GM23338 (cell line): ENCODE measurements at regions not wholly inside any gene's neighbourhood (a gene's known extent, or its start where the extent isn't known, plus 50 kb on each side); places are given as distances from the start of the nearest gene placed in this dataset.

Source experiments
- ATAC-seq: fragments of 200-7000 bp; cut with Tn5 transposase; 3 replicates; pipeline ENCODE4 v1.9.1; 2020
- DNase-seq: peaks from one replicate; pipeline ENCODE4 v3.0.0-alpha.2; 2015; ENCODE audit warnings: low spot score
- H2AFZ ChIP-seq: fragments of 200-600 bp; sonication (generic); 2 replicates; pipeline ENCODE4 v1.8.0; 2016; ENCODE audit warnings: antibody characterized with exemption, mild to moderate bottlenecking, moderate library complexity
- H3F3A ChIP-seq: fragments of 200-600 bp; sonication (generic); replicated peaks from 2 replicates; pipeline ENCODE4 v1.8.0; 2017; ENCODE audit warnings: antibody characterized with exemption, mixed run types, low read depth
- H3K27ac ChIP-seq: fragments of 200-600 bp; sonication (generic); 2 replicates; pipeline ENCODE4 v1.6.1; 2016; ENCODE audit warnings: low read depth
- H3K27me3 ChIP-seq: fragments of 200-600 bp; sonication (generic); 2 replicates; pipeline ENCODE4 v1.8.0; 2016; ENCODE audit warnings: mild to moderate bottlenecking, mixed run types, moderate library complexity; ENCODE audit not compliant: insufficient read depth
- H3K36me3 ChIP-seq: fragments of 200-600 bp; sonication (generic); 2 replicates; pipeline ENCODE4 v1.8.0; 2016; ENCODE audit warnings: mild to moderate bottlenecking; ENCODE audit not compliant: insufficient read depth
- H3K4me1 ChIP-seq: fragments of 200-600 bp; sonication (generic); 2 replicates; pipeline ENCODE4 v1.8.0; 2016; ENCODE audit warnings: mild to moderate bottlenecking, moderate library complexity; ENCODE audit not compliant: insufficient read depth
- H3K4me2 ChIP-seq: fragments of 200-600 bp; sonication (generic); 2 replicates; pipeline ENCODE4 v1.7.1; 2017; ENCODE audit warnings: mixed run types
- H3K4me3 ChIP-seq: fragments of 200-600 bp; sonication (generic); 2 replicates; pipeline ENCODE4 v1.6.1; 2016; ENCODE audit warnings: mixed run types
- H3K79me2 ChIP-seq: fragments of 200-600 bp; sonication (generic); replicated peaks from 2 replicates; pipeline ENCODE4 v1.8.0; 2017; ENCODE audit warnings: mild to moderate bottlenecking; ENCODE audit not compliant: insufficient read depth
- H3K9me2 ChIP-seq: fragments of 200-600 bp; sonication (generic); 2 replicates; pipeline ENCODE4 v1.8.0; 2017; ENCODE audit not compliant: insufficient read depth
- H4K20me1 ChIP-seq: fragments of 200-600 bp; sonication (generic); replicated peaks from 2 replicates; pipeline ENCODE4 v1.8.0; 2017; ENCODE audit warnings: mild to moderate bottlenecking; ENCODE audit not compliant: insufficient read depth
- H3K27ac Mint-ChIP-seq: 2 replicates; pipeline ENCODE4 v1.8.0; 2020; ENCODE audit warnings: inconsistent platforms, mild to moderate bottlenecking, moderate library complexity, mixed read lengths
- H3K27me3 Mint-ChIP-seq: 3 replicates; pipeline ENCODE4 v1.8.0; 2022; ENCODE audit warnings: low read depth, mild to moderate bottlenecking, moderate library complexity, mixed read lengths, inconsistent platforms; ENCODE audit not compliant: insufficient read depth, poor library complexity
- H3K36me3 Mint-ChIP-seq: 3 replicates; pipeline ENCODE4 v1.8.0; 2021; ENCODE audit warnings: low read depth, mild to moderate bottlenecking, inconsistent platforms, moderate library complexity, mixed read lengths
- H3K4me1 Mint-ChIP-seq: 3 replicates; pipeline ENCODE4 v1.8.0; 2020; ENCODE audit warnings: mild to moderate bottlenecking, inconsistent platforms, mixed read lengths
- H3K4me3 Mint-ChIP-seq: 3 replicates; pipeline ENCODE4 v1.8.0; 2021; ENCODE audit warnings: moderate library complexity, mild to moderate bottlenecking, inconsistent platforms, mixed read lengths
- H3K9me3 Mint-ChIP-seq: 3 replicates; pipeline ENCODE4 v1.8.0; 2020; ENCODE audit warnings: moderate library complexity, mild to moderate bottlenecking, inconsistent platforms, mixed read lengths
- CREB1 ChIP-seq: fragments of 250-450 bp; sonication (Bioruptor Pico); IDR thresholded peaks from 2 replicates; pipeline ENCODE4 v1.5.0; 2020; ENCODE audit warnings: low read depth, mild to moderate bottlenecking, moderate library complexity
- EZH2 ChIP-seq: fragments of 200-600 bp; sonication (generic); IDR thresholded peaks from one replicate; pipeline ENCODE4 v1.8.0; 2017; ENCODE audit warnings: antibody characterized with exemption, mild to moderate bottlenecking, low read depth; ENCODE audit not compliant: unreplicated experiment
- EZH2phosphoT487 ChIP-seq: fragments of 200-600 bp; sonication (generic); IDR thresholded peaks from one replicate; pipeline ENCODE4 v1.8.1; 2018; ENCODE audit warnings: antibody characterized with exemption; ENCODE audit not compliant: unreplicated experiment
- JUNB ChIP-seq: IDR thresholded peaks from one replicate; pipeline ENCODE4 v1.6.1; 2016; ENCODE audit warnings: antibody characterized with exemption; ENCODE audit not compliant: unreplicated experiment
- NANOG ChIP-seq: IDR thresholded peaks from 2 replicates; pipeline ENCODE4 v1.6.1; 2016; ENCODE audit warnings: antibody characterized with exemption, borderline replicate concordance
- POLR2AphosphoS5 ChIP-seq: IDR thresholded peaks from 2 replicates; pipeline ENCODE4 v1.6.1; 2016; ENCODE audit warnings: antibody characterized with exemption, low read depth
- STAT1 ChIP-seq: IDR thresholded peaks from one replicate; pipeline ENCODE4 v1.6.1; 2016; ENCODE audit warnings: antibody characterized with exemption; ENCODE audit not compliant: unreplicated experiment
- ZNF114 ChIP-seq: fragments of 250-450 bp; sonication (Bioruptor Pico); IDR thresholded peaks from 2 replicates; pipeline ENCODE4 v1.5.0; 2020; ENCODE audit warnings: mild to moderate bottlenecking, moderate library complexity
- ZNF331 ChIP-seq: fragments of 250-450 bp; sonication (Bioruptor Pico); IDR thresholded peaks from 2 replicates; pipeline ENCODE4 v1.5.0; 2020; ENCODE audit warnings: low read depth, mild to moderate bottlenecking, moderate library complexity
- TF ChIP-seq, protein P1 (sequence below): fragments of 250-450 bp; sonication (Bioruptor Pico); IDR thresholded peaks from 2 replicates; pipeline ENCODE4 v1.5.0; 2020; ENCODE audit warnings: mild to moderate bottlenecking, moderate library complexity
- TF ChIP-seq, protein P2 (sequence below): IDR thresholded peaks from one replicate; pipeline ENCODE4 v1.6.1; 2018; ENCODE audit warnings: antibody characterized with exemption; ENCODE audit not compliant: unreplicated experiment
- TF ChIP-seq, protein P3 (sequence below), 2 experiments: fragments of 200-600 bp in 1 of 2; sonication (generic) in 1 of 2; conservative IDR thresholded peaks; 2 replicates each; pipeline versions ENCODE4 v1.5.1 to v1.6.1; 2016 to 2017; ENCODE audit warnings: antibody characterized with exemption in 2 of 2, low read depth in 2 of 2, mild to moderate bottlenecking in 2 of 2, moderate library complexity in 1 of 2
- TF ChIP-seq, protein P4 (sequence below): IDR thresholded peaks from 2 replicates; pipeline ENCODE4 v1.6.1; 2016; ENCODE audit warnings: antibody characterized with exemption

DNA sequence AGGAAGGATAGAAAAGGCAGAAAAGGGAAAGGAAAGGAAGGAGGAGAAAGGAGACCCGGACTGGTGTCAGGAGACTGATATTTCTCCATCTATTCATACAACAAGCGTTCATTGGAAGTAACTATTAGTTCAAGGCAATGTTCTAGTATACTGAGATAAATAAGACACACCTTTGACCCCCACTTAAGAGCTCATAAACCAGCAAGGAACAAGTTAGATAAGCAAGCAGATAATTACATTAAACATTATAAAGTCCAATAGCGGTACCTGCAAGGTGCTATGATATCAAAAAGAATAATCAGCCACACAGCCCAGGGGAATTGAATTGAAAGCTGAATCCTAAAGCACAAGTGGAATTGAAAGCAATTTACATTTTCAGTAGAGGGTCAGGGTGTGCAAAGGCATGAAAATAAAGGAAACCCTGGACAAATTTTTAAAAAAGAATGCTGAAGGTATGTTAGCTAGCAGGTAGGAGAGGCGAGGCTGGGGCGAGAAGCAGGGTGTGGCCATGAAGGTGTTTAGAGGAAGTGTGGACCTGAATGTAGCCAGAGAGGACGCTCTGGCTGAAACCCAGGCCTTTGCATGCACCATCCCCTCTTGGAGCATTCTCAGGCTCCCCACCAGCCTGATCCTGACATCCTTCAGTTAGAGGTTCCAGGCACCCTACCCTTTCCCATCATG is 200.0 kb downstream of the SETD4 start (continued):
- TF ChIP-seq, protein P1, sequence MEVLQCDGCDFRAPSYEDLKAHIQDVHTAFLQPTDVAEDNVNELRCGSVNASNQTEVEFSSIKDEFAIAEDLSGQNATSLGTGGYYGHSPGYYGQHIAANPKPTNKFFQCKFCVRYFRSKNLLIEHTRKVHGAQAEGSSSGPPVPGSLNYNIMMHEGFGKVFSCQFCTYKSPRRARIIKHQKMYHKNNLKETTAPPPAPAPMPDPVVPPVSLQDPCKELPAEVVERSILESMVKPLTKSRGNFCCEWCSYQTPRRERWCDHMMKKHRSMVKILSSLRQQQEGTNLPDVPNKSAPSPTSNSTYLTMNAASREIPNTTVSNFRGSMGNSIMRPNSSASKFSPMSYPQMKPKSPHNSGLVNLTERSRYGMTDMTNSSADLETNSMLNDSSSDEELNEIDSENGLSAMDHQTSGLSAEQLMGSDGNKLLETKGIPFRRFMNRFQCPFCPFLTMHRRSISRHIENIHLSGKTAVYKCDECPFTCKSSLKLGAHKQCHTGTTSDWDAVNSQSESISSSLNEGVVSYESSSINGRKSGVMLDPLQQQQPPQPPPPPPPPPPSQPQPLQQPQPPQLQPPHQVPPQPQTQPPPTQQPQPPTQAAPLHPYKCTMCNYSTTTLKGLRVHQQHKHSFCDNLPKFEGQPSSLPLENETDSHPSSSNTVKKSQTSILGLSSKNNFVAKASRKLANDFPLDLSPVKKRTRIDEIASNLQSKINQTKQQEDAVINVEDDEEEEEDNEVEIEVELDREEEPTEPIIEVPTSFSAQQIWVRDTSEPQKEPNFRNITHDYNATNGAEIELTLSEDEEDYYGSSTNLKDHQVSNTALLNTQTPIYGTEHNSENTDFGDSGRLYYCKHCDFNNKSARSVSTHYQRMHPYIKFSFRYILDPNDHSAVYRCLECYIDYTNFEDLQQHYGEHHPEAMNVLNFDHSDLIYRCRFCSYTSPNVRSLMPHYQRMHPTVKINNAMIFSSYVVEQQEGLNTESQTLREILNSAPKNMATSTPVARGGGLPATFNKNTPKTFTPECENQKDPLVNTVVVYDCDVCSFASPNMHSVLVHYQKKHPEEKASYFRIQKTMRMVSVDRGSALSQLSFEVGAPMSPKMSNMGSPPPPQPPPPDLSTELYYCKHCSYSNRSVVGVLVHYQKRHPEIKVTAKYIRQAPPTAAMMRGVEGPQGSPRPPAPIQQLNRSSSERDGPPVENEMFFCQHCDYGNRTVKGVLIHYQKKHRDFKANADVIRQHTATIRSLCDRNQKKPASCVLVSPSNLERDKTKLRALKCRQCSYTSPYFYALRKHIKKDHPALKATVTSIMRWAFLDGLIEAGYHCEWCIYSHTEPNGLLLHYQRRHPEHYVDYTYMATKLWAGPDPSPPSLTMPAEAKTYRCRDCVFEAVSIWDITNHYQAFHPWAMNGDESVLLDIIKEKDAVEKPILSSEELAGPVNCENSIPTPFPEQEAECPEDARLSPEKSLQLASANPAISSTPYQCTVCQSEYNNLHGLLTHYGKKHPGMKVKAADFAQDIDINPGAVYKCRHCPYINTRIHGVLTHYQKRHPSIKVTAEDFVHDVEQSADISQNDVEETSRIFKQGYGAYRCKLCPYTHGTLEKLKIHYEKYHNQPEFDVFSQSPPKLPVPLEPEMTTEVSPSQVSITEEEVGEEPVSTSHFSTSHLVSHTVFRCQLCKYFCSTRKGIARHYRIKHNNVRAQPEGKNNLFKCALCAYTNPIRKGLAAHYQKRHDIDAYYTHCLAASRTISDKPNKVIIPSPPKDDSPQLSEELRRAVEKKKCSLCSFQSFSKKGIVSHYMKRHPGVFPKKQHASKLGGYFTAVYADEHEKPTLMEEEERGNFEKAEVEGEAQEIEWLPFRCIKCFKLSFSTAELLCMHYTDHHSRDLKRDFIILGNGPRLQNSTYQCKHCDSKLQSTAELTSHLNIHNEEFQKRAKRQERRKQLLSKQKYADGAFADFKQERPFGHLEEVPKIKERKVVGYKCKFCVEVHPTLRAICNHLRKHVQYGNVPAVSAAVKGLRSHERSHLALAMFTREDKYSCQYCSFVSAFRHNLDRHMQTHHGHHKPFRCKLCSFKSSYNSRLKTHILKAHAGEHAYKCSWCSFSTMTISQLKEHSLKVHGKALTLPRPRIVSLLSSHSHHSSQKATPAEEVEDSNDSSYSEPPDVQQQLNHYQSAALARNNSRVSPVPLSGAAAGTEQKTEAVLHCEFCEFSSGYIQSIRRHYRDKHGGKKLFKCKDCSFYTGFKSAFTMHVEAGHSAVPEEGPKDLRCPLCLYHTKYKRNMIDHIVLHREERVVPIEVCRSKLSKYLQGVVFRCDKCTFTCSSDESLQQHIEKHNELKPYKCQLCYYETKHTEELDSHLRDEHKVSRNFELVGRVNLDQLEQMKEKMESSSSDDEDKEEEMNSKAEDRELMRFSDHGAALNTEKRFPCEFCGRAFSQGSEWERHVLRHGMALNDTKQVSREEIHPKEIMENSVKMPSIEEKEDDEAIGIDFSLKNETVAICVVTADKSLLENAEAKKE (CRISPR knock-in tag), result no peak
- no peak for TF ChIP-seq STAT1
- TF ChIP-seq CREB1, result no peak

DNA sequence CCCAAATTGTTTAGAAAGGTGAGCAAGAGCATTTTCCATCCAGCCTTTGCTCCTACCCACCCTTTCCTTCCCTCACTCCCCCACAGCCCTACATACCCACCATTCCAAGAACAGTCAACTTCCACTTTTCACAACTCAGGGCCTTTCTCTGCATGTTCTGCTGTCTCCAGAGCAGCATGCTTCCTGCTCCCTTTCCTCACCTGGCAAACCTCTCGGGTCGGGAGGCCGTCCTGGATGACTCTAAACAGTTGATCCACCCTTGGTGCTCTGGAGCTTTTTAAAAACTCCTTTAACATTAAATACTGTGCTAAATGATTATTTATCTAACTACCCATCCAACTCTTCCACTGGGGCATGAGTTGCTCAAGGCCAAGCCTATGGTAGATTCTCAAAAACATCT is 200.6 kb downstream of the SETD4 start:
- H3K36me3 ChIP-seq, result no peaks in the 10 kb centered on the region
- no peaks in the 10 kb centered on the region for H3K4me1 Mint-ChIP-seq
- DNase-seq (no peak), ATAC-seq (no peak)
- no peaks in the 10 kb centered on the region for H3K79me2 ChIP-seq
- H3K36me3 Mint-ChIP-seq, result no peaks in the 10 kb centered on the region
- H3K9me3 Mint-ChIP-seq, result no peaks in the 10 kb centered on the region
- H3K4me3 ChIP-seq, result no peak overlapping the region
- H3K27me3 Mint-ChIP-seq, result peaks cover 1% of the 10 kb centered on the region
- H3K4me1 ChIP-seq, result no peaks in the 10 kb centered on the region
- H3K27ac ChIP-seq, result no peak overlapping the region
- H2AFZ ChIP-seq, result no peak overlapping the region
- TF ChIP-seq JUNB, result no peak
- TF ChIP-seq ZNF114 (CRISPR knock-in tag), result no peak
- TF ChIP-seq, protein P2, sequence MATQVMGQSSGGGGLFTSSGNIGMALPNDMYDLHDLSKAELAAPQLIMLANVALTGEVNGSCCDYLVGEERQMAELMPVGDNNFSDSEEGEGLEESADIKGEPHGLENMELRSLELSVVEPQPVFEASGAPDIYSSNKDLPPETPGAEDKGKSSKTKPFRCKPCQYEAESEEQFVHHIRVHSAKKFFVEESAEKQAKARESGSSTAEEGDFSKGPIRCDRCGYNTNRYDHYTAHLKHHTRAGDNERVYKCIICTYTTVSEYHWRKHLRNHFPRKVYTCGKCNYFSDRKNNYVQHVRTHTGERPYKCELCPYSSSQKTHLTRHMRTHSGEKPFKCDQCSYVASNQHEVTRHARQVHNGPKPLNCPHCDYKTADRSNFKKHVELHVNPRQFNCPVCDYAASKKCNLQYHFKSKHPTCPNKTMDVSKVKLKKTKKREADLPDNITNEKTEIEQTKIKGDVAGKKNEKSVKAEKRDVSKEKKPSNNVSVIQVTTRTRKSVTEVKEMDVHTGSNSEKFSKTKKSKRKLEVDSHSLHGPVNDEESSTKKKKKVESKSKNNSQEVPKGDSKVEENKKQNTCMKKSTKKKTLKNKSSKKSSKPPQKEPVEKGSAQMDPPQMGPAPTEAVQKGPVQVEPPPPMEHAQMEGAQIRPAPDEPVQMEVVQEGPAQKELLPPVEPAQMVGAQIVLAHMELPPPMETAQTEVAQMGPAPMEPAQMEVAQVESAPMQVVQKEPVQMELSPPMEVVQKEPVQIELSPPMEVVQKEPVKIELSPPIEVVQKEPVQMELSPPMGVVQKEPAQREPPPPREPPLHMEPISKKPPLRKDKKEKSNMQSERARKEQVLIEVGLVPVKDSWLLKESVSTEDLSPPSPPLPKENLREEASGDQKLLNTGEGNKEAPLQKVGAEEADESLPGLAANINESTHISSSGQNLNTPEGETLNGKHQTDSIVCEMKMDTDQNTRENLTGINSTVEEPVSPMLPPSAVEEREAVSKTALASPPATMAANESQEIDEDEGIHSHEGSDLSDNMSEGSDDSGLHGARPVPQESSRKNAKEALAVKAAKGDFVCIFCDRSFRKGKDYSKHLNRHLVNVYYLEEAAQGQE, result no peak
- TF ChIP-seq, protein P3, sequence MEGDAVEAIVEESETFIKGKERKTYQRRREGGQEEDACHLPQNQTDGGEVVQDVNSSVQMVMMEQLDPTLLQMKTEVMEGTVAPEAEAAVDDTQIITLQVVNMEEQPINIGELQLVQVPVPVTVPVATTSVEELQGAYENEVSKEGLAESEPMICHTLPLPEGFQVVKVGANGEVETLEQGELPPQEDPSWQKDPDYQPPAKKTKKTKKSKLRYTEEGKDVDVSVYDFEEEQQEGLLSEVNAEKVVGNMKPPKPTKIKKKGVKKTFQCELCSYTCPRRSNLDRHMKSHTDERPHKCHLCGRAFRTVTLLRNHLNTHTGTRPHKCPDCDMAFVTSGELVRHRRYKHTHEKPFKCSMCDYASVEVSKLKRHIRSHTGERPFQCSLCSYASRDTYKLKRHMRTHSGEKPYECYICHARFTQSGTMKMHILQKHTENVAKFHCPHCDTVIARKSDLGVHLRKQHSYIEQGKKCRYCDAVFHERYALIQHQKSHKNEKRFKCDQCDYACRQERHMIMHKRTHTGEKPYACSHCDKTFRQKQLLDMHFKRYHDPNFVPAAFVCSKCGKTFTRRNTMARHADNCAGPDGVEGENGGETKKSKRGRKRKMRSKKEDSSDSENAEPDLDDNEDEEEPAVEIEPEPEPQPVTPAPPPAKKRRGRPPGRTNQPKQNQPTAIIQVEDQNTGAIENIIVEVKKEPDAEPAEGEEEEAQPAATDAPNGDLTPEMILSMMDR (conservative IDR thresholded peaks at IDR 0.05; ENCODE audit: low read depth in 2 of 2), result no peak
- TF ChIP-seq NANOG, result no peak
- no peak for TF ChIP-seq EZH2
- TF ChIP-seq, protein P4, sequence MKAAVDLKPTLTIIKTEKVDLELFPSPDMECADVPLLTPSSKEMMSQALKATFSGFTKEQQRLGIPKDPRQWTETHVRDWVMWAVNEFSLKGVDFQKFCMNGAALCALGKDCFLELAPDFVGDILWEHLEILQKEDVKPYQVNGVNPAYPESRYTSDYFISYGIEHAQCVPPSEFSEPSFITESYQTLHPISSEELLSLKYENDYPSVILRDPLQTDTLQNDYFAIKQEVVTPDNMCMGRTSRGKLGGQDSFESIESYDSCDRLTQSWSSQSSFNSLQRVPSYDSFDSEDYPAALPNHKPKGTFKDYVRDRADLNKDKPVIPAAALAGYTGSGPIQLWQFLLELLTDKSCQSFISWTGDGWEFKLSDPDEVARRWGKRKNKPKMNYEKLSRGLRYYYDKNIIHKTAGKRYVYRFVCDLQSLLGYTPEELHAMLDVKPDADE, result no peak
- TF ChIP-seq ZNF331 (CRISPR knock-in tag), result no peak
- no peak for TF ChIP-seq CREB1
- no peak for TF ChIP-seq EZH2phosphoT487
- TF ChIP-seq POLR2AphosphoS5, result no peak
- no peak overlapping the region for H3K4me2 ChIP-seq
- H3K27ac Mint-ChIP-seq, result no peak overlapping the region
- no peaks in the 10 kb centered on the region for H3K9me2 ChIP-seq
- no peaks in the 10 kb centered on the region for H3F3A ChIP-seq
- H3K4me3 Mint-ChIP-seq, result no peak overlapping the region
- H4K20me1 ChIP-seq, result no peaks in the 10 kb centered on the region
- H3K27me3 ChIP-seq, result no peaks in the 10 kb centered on the region
